A673 (cell line): ENCODE measurements at regions not wholly inside any gene's neighbourhood (a gene's known extent, or its start where the extent isn't known, plus 50 kb on each side); places are given as distances from the start of the nearest gene placed in this dataset.

ENCODE experiments used
- BruUV-seq: library from RNA; stranded (reverse); fragments of 400-500 nt; replicated peaks from 2 replicates; lab custom pipeline; 2021; lab: Mats Ljungman, UMichigan
- CTCF ChIA-PET: fragments of 300-600 bp; sonication (Branson Sonifier 250); formaldehyde crosslinking; loops from one replicate; lab custom pipeline; 2022; ENCODE audit warnings: antibody characterized with exemption; lab: Charles Lee
- POLR2A ChIA-PET: fragments of 300-600 bp; sonication (Branson Sonifier 250); formaldehyde crosslinking; loops from one replicate; lab custom pipeline; 2022; ENCODE audit warnings: antibody characterized with exemption; ENCODE audit not compliant: low non-redundant PET; lab: Charles Lee
- DNase-seq: peaks from one replicate; pipeline ENCODE4 v3.0.0-alpha.2; 2015; ENCODE audit warnings: low spot score
- H3K27ac ChIP-seq: fragments of 200-600 bp; sonication (generic); 2 replicates; pipeline ENCODE4 v1.5.1; 2016; ENCODE audit warnings: mixed run types, low read depth, mild to moderate bottlenecking, mixed read lengths, antibody characterized with exemption, low read length; ENCODE audit not compliant: poor library complexity, severe bottlenecking
- H3K27me3 ChIP-seq: fragments of 200-600 bp; sonication (generic); replicated peaks from 2 replicates; pipeline ENCODE4 v1.6.1; 2017; ENCODE audit warnings: mixed run types, low read depth, mild to moderate bottlenecking, mixed read lengths, antibody characterized with exemption, low read length; ENCODE audit not compliant: insufficient read depth, poor library complexity
- H3K36me3 ChIP-seq: fragments of 200-600 bp; sonication (generic); 2 replicates; pipeline ENCODE4 v1.6.1; 2016; ENCODE audit warnings: mixed run types, mild to moderate bottlenecking, mixed read lengths, antibody characterized with exemption, low read length; ENCODE audit not compliant: insufficient read depth, poor library complexity, severe bottlenecking
- H3K4me1 ChIP-seq: fragments of 200-600 bp; sonication (generic); 2 replicates; pipeline ENCODE4 v1.6.1; 2017; ENCODE audit warnings: mixed run types, mild to moderate bottlenecking, mixed read lengths, antibody characterized with exemption, low read length; ENCODE audit not compliant: insufficient read depth, poor library complexity, severe bottlenecking
- H3K4me3 ChIP-seq: fragments of 200-600 bp; sonication (generic); 2 replicates; pipeline ENCODE4 v1.5.1; 2016; ENCODE audit warnings: low read depth, mixed run types, mild to moderate bottlenecking, mixed read lengths, low read length; ENCODE audit not compliant: poor library complexity, severe bottlenecking
- H3K9me3 ChIP-seq: fragments of 200-600 bp; sonication (generic); 2 replicates; pipeline ENCODE4 v1.6.1; 2016; ENCODE audit warnings: mixed run types, low read depth, mild to moderate bottlenecking, mixed read lengths, antibody characterized with exemption, low read length; ENCODE audit not compliant: poor library complexity, severe bottlenecking
- EZH2 ChIP-seq: fragments of 200-600 bp; sonication (generic); IDR thresholded peaks from 2 replicates; pipeline ENCODE4 v1.6.1; 2017; ENCODE audit warnings: borderline replicate concordance, low read depth, mild to moderate bottlenecking, mixed read lengths, antibody characterized with exemption, low read length; ENCODE audit not compliant: poor library complexity, severe bottlenecking
- intact Hi-C: fragments of 100-400 bp; cut with micrococcal nuclease; formaldehyde crosslinking; loops from one replicate; pipeline ENCODE4 v1.10.0; 2022; ENCODE audit not compliant: unreplicated experiment
- TF ChIP-seq, protein P1 (sequence below): fragments of 300-800, 200-600 bp; sonication (generic); conservative IDR thresholded peaks from 2 replicates; pipeline ENCODE4 v1.5.1; 2017; ENCODE audit warnings: low read depth, mild to moderate bottlenecking, antibody characterized with exemption, low read length, moderate library complexity, mixed read lengths

DNA sequence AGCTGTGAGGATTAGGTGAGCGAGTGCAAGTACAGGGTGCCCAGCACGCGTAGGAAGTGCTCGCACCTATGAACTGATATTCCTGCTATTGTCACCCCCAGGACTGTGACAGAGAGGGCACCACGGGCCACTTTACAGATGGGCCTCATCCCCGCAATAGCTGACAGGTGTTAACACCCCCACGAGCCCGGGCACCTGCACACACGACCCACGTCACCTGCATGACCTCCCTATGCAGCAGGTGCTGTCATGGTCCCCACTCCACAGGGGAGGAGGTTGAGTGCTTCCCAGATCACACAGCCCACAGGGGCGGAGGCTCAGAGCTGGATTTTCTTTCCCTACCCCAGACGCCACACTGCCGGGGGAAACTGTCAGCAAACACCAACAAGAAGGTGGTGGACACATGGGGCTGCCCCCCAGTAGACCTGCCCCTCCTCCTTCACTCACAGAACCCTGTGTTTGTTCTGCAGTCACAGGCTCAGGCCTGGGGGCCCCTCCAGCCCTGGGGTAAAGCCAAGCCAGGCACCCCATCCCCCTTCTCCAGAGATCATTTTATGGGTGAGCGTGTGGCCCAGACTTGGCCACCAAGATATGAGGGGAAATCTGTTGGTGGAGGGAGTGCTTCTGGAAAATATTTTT lies 465.5 kb downstream of the MATN1 start:
- no peak for TF ChIP-seq EZH2
- Histone ChIP-seq H3K27ac (peak overlapping the region; percentile 100), H3K4me1 (peaks cover 78% of the 10 kb centered on the region), H3K27me3 (no peaks in the 10 kb centered on the region), H3K9me3 (no peaks in the 10 kb centered on the region), H3K4me3 (no peak overlapping the region), H3K36me3 (no peaks in the 10 kb centered on the region)
- CTCF ChIA-PET, result no interaction called here
- DNase-seq, result no peak
- intact Hi-C loops, result loop anchor here (2.0 to 10.0 kb wide), 6 partner anchors 87 to 1267 kb away; no protein-coding TSS in a partner anchor
- BruUV-seq, result TSS peak; percentile 97
- POLR2A ChIA-PET, result no interaction called here

DNA sequence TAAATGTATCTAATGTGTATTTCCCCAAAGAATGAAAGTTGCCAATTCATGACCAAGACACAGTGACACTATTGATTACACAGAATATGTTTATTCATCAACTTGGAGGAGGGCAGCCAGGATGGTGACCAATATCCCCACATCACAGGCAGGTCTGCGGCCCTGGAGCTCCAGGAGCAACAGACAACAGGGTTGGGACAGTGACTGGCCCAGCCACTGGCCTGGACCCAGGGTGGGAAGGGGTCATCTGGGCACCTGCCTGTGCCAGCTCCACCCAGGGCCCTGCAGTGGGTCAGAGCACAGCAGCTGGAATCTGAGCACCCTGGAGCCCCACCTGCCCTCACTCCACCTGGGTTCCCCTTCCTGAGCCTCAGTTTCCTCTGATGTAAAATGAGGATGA lies 466.1 kb downstream of the MATN1 start:
- Histone ChIP-seq H3K9me3 (no peaks in the 10 kb centered on the region), H3K4me1 (peaks cover 83% of the 10 kb centered on the region), H3K4me3 (no peak overlapping the region), H3K36me3 (no peaks in the 10 kb centered on the region), H3K27ac (peak overlapping the region; percentile 100), H3K27me3 (no peaks in the 10 kb centered on the region)
- DNase-seq, result no peak
- CTCF ChIA-PET, result no interaction called here
- no peak for TF ChIP-seq EZH2
- TF ChIP-seq, protein P1, sequence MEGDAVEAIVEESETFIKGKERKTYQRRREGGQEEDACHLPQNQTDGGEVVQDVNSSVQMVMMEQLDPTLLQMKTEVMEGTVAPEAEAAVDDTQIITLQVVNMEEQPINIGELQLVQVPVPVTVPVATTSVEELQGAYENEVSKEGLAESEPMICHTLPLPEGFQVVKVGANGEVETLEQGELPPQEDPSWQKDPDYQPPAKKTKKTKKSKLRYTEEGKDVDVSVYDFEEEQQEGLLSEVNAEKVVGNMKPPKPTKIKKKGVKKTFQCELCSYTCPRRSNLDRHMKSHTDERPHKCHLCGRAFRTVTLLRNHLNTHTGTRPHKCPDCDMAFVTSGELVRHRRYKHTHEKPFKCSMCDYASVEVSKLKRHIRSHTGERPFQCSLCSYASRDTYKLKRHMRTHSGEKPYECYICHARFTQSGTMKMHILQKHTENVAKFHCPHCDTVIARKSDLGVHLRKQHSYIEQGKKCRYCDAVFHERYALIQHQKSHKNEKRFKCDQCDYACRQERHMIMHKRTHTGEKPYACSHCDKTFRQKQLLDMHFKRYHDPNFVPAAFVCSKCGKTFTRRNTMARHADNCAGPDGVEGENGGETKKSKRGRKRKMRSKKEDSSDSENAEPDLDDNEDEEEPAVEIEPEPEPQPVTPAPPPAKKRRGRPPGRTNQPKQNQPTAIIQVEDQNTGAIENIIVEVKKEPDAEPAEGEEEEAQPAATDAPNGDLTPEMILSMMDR, result no peak
- intact Hi-C loops, result loop anchor here (2.0 to 10.0 kb wide), 5 partner anchors 87 to 447 kb away; no protein-coding TSS in a partner anchor
- POLR2A ChIA-PET, result no interaction called here
- BruUV-seq, result no TSS peak

DNA sequence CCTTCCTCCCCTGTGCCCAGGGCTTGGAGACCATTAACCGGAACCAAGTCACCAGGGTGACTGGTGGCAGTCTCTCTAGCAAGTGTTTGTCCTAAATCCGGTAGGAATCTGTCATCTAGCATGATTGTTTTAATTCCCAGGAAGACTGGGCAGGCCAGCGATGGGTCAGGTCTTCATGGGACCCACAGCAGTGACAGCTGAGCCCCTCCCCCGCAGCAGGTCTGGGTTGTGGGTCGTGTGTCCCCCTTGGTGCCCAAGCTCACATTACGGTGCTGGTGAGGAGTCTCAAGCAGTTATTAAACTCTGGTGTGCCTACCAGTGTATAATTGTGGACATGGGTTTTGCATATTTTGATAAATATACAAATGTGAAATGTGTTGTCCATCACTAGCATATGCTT lies 466.5 kb downstream of the MATN1 start:
- Histone ChIP-seq H3K27ac (peak overlapping the region; percentile 100), H3K36me3 (no peaks in the 10 kb centered on the region), H3K4me1 (peaks cover 87% of the 10 kb centered on the region), H3K4me3 (no peak overlapping the region), H3K9me3 (no peaks in the 10 kb centered on the region), H3K27me3 (no peaks in the 10 kb centered on the region)
- ChIA-PET CTCF (no interaction called here), POLR2A (no interaction called here)
- no TSS peak for BruUV-seq
- intact Hi-C loops, result loop anchor here (2.0 to 10.0 kb wide), 5 partner anchors 88 to 448 kb away; no protein-coding TSS in a partner anchor
- TF ChIP-seq, protein P1, result no peak
- no peak for TF ChIP-seq EZH2
- DNase-seq, result no peak

DNA sequence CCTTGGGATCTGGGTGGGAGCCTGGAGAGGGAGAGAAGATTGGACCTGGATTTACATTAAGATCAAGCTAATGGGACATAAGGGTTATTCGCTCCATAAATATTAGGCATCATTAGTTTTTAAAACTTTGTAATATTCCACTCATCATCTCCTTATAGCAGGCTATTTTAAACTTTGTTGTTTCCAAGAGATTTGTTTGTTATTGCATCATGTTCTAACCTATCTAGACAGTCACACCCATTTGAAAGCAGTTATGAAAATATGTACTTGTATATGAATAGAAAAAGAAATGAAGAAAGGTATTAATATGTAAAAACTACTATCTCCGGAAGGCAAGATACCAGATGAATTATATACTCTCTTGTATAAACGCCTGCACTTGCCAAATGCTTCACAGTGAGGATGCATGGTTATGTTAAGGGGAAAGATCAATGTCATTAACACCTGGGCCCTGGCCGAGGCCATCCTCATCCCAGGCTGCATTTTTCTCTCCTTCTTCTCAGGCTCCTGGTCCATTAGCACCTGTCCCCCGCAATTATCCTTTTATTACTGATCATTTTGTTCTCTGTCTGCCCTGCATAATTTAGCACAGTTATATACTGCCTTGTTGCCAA lies 468.2 kb downstream of the MATN1 start:
- Histone ChIP-seq H3K4me3 (no peak overlapping the region), H3K27me3 (no peaks in the 10 kb centered on the region), H3K27ac (peak overlapping the region; percentile 100), H3K36me3 (no peaks in the 10 kb centered on the region), H3K9me3 (no peaks in the 10 kb centered on the region), H3K4me1 (peaks cover 93% of the 10 kb centered on the region)
- ChIA-PET CTCF (no interaction called here), POLR2A (no interaction called here)
- TF ChIP-seq, protein P1, result no peak
- TF ChIP-seq EZH2, result no peak
- BruUV-seq, result no TSS peak
- intact Hi-C loops, result loop anchor here (5.0 to 10.0 kb wide), 4 partner anchors 90 to 450 kb away; no protein-coding TSS in a partner anchor
- DNase-seq, result no peak
